ENCODE measurements at regions not wholly inside any gene's neighbourhood (a gene's known extent, or its start where the extent isn't known, plus 50 kb on each side); places are given as distances from the start of the nearest gene placed in this dataset.
A peak's percentile ranks its signal among the peaks of the same experiment; 100 is the strongest.

- no peak for DNase-seq
Observed at GRCh38 chrX:43018031-43018430, 240.1 kb upstream of the PPP1R2C start.

GRCh38 chrX:43019021-43019420, 241.1 kb upstream of the PPP1R2C start:
- no peak for DNase-seq

GRCh38 chrX:43025806-43026315, 247.9 kb upstream of the PPP1R2C start:
- DNase-seq, result no peak

DNA sequence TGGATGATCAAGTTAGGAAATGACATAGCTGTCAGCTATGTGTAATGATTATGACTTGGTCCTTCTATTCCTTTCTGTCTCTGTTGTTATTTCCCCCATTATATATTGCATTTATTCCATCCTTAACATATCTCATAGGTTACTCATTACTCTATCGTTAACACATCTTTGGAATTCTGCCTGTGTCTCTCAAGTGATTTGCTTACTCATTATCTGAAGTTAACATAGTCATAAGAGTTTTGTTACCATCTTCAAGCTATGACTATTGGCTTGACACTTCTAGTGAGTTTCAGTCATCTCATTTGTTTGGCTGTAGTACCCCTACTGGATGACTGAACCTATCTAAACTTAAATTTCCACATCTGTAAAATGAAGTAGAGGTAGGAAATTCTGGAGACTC, 286.1 kb upstream of the PPP1R2C start:
- DNase-seq, result no peak

DNA sequence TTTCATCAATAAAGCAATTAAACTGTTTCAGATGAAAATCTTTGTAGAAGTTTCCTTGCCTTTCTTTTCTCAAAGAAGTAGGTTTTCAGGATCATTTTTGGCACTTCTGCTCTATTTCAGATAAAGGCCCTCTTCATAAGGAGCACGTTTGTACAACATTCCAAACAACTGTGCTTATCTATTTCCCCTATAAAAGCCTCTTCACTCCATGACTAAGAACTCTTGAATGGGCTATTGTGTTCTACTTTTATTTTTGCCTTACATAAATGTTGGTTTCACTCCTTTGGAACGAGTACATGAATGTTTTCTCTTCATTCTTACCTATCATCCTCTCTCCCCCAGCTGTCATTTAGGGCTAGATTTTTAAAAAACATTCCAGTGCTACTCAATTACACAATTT, 288.0 kb upstream of the PPP1R2C start:
- no peak for DNase-seq

- no peak for DNase-seq
Observed at GRCh38 chrX:43068639-43069038, 290.7 kb upstream of the PPP1R2C start.

GRCh38 chrX:43083016-43083415, 305.1 kb upstream of the PPP1R2C start:
- DNase-seq, result no peak

- DNase-seq, result no peak
Observed at GRCh38 chrX:43087830-43088229, 309.9 kb upstream of the PPP1R2C start.

- no peak for DNase-seq
Observed at GRCh38 chrX:43096830-43097229, 318.9 kb upstream of the PPP1R2C start.

DNA sequence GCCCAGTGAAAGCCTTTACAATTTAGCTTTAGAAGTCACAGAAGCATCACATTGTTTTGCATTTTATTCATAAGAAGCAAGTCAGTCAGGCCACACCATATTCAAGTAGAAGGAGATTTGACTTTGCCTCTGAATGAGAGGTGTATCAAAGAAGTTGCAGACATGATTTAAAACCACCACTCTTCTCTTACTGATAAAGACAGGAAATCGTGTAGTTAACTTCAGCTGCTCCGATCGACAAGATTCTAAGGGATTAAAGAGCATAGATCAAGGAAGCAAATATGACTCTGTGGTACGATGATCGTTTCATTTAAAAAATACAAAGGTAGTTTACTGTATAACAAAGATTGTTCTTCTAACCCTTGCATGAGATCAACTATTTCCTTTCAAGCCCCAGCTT, 328.0 kb upstream of the PPP1R2C start:
- DNase-seq, result no peak

DNA sequence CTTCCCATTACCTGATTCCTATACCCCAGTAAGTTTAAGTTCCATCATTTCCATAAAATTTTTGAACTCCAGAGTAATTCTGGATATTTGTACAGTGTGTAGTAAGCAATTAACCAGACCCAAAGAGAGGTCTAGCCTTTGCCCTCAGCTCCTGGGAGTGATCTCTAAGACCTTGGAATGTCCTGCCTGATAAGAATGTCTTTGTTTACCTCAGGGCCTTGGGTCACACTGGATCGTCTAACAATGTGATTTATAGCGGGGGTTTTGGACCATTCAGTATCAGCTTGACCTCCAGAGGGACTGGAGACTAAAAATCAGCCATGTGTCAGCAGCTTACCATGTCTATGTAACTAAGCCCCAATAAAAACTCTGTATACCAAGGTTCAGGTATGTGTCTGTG, 330.9 kb upstream of the PPP1R2C start:
- DNase-seq, result no peak

- no peak for DNase-seq
Observed at GRCh38 chrX:43121637-43122036, 343.7 kb upstream of the PPP1R2C start.

- DNase-seq, result no peak
Observed at GRCh38 chrX:43139645-43140044, 361.7 kb upstream of the PPP1R2C start.

DNA sequence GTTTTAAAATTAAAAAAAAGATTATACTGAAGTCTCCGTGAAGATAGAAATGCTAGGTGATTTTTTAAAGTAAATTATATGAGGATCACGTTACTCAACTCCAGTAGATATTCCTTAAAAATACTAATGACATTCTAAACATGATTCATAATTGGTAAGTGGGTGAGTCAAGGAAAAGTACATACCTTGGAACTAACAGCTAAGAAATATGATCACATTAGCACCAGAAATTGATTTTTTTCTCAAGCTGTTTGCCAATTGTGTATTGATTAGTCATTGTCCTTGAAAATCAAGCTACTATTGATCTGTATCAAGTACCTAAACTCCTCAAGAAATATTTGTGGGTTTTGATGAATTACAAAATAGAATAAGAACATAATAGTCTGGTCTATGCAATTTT, 362.6 kb upstream of the PPP1R2C start:
- DNase-seq, result no peak

DNA sequence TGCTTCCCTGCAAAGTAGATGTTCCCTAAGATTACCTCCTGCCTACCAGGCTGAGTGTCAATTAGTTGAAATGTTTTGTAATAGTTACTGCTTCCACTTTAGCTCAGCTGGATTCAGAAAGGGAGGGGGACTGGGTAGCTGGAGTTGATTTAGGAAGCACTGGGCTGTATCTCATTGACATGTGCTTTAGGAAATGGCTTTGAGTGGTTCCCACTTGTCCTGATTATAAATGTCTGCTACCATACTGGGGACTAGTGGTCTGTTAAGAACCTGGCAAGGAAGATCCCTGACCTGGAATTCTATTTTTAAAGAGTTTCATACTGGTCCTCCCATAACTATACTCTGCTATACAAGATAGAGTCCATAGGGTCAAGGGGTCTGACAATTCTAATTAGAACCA, 363.9 kb upstream of the PPP1R2C start:
- DNase-seq, result no peak

DNA sequence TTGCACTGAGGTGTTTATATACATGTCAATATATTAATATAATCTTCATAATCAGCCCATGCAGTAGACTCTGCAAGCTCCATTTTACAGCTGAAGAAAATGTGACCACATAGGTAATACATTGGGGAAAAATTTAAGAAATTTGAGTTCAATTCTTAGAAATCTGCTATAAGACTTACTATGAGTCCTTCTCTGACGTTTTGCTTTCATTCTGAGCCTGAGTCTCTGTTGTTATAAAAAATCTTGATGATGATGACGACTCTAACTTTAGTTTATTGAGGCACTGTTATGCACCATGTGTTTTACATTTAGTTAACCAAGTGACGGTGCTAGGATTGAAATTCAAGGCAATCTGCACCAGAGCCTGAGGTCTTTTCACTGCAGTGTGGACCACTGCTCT, 370.3 kb upstream of the PPP1R2C start:
- no peak for DNase-seq

GRCh38 chrX:43165343-43165920, 387.5 kb upstream of the PPP1R2C start:
- no peak for DNase-seq

DNA sequence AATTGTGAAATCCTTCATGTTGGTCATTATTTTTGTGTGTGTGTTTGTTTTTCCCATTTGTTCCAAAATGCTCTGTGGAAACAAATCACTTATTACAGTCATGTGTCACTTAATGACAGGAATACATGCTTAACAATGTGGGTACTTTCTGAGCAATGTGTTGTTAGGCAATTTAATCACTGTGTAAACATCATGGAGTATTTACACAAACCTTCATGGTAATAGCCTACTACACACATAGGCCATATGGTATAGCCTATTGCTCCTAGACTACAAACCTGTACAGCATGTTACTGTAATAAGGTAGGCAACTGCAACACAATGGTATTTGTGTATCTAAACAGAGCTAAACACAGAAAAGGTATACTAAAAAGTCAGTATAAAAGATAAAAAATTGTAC, 388.9 kb upstream of the PPP1R2C start:
- DNase-seq, result no peak

GRCh38 chrX:43175434-43175833, 397.5 kb upstream of the PPP1R2C start:
- no peak for DNase-seq

DNA sequence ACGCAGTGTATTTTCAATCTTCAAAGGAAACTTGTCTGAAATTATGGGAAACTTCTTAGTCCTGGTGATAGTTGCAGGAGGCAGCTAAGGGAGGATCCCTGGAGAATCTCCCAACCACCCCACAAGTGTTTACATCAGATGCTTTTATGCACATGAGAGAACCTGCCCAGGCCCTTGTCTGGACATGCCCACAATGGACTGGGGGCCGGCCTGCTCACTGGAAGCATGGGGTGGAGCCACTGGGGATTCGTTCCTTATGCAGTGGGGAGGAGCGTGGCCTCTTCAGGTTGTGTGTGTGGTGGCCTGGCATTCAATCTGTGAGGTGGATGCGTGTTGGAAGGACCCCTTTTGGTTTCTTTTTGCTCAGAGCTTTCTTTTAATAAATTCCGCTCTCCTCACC, 398.7 kb upstream of the PPP1R2C start:
- DNase-seq, result peak; percentile 19 to 37

- no peak for DNase-seq
Observed at GRCh38 chrX:43188296-43188695, 410.3 kb upstream of the PPP1R2C start.

DNA sequence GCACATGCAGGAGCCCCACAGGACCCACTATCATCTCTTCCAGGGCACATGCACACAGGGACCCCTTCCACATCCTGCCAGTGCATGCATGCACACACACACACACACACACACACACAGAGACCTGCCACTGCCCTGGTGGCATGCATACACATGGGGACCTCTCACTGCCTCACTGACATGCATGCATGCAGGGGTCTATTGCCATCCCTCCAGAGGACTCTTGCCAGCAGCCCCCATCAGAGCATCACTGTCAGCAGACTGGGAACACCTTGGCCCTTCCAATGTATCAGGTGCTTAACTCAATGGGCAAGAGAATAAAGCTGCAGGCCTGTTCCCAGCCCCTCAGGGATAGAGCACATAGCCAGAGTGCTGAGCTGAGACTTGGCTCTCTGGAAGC, 433.6 kb upstream of the PPP1R2C start:
- DNase-seq, result no peak

- no peak for DNase-seq
Observed at GRCh38 chrX:43218198-43218597, 437.9 kb upstream of the MAOA start.

DNA sequence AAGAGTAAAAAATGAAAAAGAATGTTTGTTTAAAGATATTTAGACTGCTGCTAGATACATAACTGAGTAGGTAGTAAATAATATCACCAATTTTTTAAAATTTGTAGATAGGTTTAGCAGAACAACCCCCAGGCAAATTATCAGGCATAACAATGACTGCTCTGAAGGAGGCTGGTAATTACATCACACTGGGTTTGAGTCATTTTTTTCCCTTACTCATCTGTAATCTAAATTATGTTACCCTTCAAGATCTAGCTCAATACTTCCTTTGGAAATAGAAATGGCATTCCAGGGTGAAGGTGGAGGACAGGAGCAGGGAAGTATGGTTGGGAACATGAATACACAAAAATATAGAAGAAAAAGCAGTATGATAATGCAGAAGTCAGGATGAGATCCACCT, 431.6 kb upstream of the MAOA start:
- DNase-seq, result no peak

DNA sequence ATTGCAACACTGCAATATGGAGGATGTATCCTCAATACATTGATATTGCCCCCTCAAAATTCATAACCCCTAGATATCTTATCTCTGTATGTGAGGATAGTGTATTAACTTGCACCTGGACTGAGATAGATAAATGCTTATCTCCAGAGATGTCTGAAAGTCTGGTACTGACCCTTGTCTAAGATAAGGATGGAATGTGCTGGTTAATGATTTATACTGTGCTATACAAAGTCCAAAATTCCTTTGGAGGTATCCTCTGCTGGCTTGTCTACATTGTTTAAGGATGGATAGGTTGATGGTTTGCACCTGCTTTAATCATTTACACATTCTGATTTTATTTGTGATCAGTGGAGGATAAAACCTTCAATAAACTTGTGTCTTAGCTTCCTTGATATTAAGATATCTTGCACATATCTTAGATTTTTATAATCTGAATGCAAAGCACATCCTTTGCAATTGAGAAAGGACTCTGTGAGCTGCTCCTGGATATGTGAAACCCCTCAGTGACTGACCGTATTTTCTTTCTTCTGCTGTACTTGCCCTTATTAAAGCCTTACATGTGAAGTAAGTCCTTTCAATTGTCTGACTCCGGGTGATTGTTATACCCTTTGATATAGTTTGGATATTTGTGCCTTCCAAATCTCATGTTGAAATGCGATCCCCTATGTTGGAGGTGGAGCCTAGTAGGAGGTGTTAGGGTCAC, 430.3 kb upstream of the MAOA start:
- DNase-seq, result no peak
